Adrenal gland (tissue), 9 donors: ENCODE measurements at regions not wholly inside any gene's neighbourhood (a gene's known extent, or its start where the extent isn't known, plus 50 kb on each side); places are given as distances from the start of the nearest gene placed in this dataset.

ENCODE experiments used
- DNase-seq, 7 donors: peaks; one replicate each; pipeline ENCODE4 v3.0.0-alpha.2; 2019 to 2020
- H3K27ac ChIP-seq, 5 donors: fragments of 200-600 bp; sonication (generic) in 4 of 5; 1 replicate in 3 of 5; 2 replicates in 2 of 5; pipeline versions ENCODE4 v1.5.1 to v1.8.0; 2016 to 2020; ENCODE audit warnings: mild to moderate bottlenecking in 1 of 5
- H3K27me3 ChIP-seq: fragments of 200-600 bp; 2 replicates; pipeline ENCODE4 v1.8.0; 2021
- H3K36me3 ChIP-seq, 2 donors: fragments of 200-600 bp; replicated peaks in 1 of 2; 1 replicate in 1 of 2; 2 replicates in 1 of 2; pipeline versions ENCODE4 v1.5.1 to v1.8.0; 2018 to 2022
- H3K4me1 ChIP-seq, 2 donors: fragments of 200-600 bp; replicated peaks in 1 of 2; 1 replicate in 1 of 2; 2 replicates in 1 of 2; pipeline versions ENCODE4 v1.5.1 to v1.8.0; 2018 to 2021
- H3K4me3 ChIP-seq, 4 donors: fragments of 200-600 bp; sonication (generic) in 3 of 4; one replicate each; pipeline ENCODE4 v1.5.1; 2016 to 2018
- H3K9me3 ChIP-seq, 3 donors: fragments of 200-600 bp; sonication (generic) in 1 of 3; replicated peaks in 1 of 3; 1 replicate in 2 of 3; 2 replicates in 1 of 3; pipeline versions ENCODE4 v1.5.1 to v1.8.0; 2016 to 2021
- POLR2A ChIP-seq, 2 donors: fragments of 450-650 bp; IDR thresholded peaks; one replicate each; pipeline ENCODE4 v1.6.1; 2017; ENCODE audit warnings: antibody characterized with exemption in 2 of 2, mild to moderate bottlenecking in 2 of 2, moderate library complexity in 1 of 2
- WGBS, 4 donors: extraction: QIAGEN DNeasy Blood & Tissue Kit in 2 of 4; methylation state at CpG; one replicate each; pipeline versions ENCODE4 v1.1.5 to v1.1.7; 2013 to 2017; 5-methylcytosine and 5-hydroxymethylcytosine counted together
- intact Hi-C, 2 donors: fragments of 100-400 bp; cut with DNase I; formaldehyde crosslinking; loops; one replicate each; pipeline versions ENCODE4 v1.14.1 to v1.15.0; 2022 to 2023
- TF ChIP-seq, protein P1 (sequence below), 6 experiments: fragments of 450-650 bp in 4 of 6; fragments of 200-600 bp in 2 of 6; sonication (generic) in 1 of 6; IDR thresholded peaks; 1 replicate in 5 of 6; 2 replicates in 1 of 6; pipeline versions ENCODE4 v1.5.1 to v1.8.0; 2016 to 2021; ENCODE audit warnings: antibody characterized with exemption in 6 of 6, mild to moderate bottlenecking in 2 of 6, moderate library complexity in 1 of 6
- donor health status: healthy with polysubstance abuse.
- donor health status: Bipolar disorder and iron deficiency.
- donor health status: DM: yes; HTN: yes; CAD: no.
- donor health status: DM: no; HTN: no; CAD: no.
- donor health status: DM: no; HTN: no; CAD: no.

DNA sequence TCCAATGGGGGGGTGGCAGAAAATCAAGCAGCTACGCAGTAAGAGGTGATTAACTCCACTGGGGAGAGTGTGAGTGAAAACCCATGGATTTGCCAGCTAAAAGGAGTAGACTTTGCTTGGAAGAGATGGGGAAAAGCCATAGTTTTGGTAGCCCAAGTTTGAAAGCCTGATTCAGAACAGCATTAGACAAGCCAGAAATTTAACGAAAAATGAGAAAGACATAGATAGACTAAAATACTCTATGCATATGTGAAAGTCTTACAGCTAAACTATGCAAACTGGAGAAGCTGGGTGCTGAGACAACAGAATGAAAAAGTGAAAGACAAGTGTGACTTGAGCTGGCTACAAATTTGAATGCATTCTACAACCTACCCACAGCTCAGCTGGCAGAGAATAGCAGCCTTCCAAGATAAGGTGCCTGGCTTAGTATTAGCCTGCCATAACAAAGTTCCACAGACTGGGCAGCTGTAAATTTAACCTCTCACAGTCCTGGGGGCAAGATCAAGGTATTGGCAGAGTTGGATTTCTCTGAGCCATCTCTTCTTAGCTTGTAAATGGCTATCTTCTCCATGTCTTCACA lies 156.6 kb downstream of the CDC14C start:
- Histone ChIP-seq H3K36me3 (no peaks in the 10 kb centered on the region), H3K4me3 (no peak overlapping the region), H3K9me3 (no peaks in the 10 kb centered on the region), H3K27me3 (no peaks in the 10 kb centered on the region), H3K27ac (no peak overlapping the region), H3K4me1 (no peaks in the 10 kb centered on the region)
- TF ChIP-seq, protein P1, sequence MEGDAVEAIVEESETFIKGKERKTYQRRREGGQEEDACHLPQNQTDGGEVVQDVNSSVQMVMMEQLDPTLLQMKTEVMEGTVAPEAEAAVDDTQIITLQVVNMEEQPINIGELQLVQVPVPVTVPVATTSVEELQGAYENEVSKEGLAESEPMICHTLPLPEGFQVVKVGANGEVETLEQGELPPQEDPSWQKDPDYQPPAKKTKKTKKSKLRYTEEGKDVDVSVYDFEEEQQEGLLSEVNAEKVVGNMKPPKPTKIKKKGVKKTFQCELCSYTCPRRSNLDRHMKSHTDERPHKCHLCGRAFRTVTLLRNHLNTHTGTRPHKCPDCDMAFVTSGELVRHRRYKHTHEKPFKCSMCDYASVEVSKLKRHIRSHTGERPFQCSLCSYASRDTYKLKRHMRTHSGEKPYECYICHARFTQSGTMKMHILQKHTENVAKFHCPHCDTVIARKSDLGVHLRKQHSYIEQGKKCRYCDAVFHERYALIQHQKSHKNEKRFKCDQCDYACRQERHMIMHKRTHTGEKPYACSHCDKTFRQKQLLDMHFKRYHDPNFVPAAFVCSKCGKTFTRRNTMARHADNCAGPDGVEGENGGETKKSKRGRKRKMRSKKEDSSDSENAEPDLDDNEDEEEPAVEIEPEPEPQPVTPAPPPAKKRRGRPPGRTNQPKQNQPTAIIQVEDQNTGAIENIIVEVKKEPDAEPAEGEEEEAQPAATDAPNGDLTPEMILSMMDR (IDR thresholded peaks at IDR 0.05) = no peak
- TF ChIP-seq POLR2A (IDR thresholded peaks at IDR 0.05) = no peak
- 61 to 82% (median 66%) methylated on average over 2 of the region's 2 CpGs for WGBS, 4 donors
- no peak for DNase-seq
- intact Hi-C loops = no loop called here

DNA sequence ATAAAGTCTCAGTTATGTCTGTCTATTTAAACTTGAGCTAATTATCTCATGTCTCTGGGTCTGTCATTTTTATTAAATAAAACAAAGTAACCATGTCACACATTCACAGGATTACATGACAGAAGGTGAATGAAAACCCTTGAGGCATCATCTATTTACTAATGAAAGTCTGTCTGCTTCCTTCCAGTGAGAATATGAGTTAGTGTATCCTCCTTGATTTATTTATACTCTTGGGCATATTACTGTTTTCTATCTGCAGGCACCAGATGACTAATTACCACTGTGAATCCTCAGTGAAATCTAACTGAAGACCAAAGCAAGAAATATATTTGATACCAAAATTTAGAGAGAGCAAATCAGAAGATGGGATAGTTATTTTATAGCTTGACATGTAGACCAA lies 163.7 kb downstream of the CDC14C start:
- intact Hi-C loops = no loop called here
- TF ChIP-seq, protein P1 (IDR thresholded peaks at IDR 0.05) = no peak
- no peak for TF ChIP-seq POLR2A (IDR thresholded peaks at IDR 0.05)
- no peak for DNase-seq

DNA sequence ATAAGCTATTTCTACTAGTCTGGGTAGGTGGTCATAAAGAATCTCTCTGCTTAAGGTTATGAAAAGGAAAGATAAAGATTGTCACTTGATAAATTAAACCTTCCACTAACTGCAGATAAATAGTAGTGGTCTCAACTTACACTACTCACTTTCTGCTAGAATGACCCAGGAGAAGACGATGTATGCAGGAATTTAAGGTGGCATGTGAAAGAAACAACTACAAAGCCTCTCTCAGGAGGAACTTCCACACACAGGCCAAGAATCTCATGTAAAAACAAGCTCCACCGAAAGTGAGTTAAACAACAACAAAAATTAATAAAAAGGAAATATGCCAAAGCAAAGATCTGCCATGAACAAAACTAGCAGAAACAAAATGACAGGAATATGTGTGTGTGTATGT lies 165.4 kb downstream of the CDC14C start:
- intact Hi-C loops = no loop called here
- 35 to 51% (median 42%) methylated on average over 2 of the region's 2 CpGs for WGBS, 4 donors

More for the DNA sequence above, 163.7 kb downstream of the CDC14C start:
- Histone ChIP-seq H3K9me3 (no peaks in the 10 kb centered on the region), H3K27me3 (no peaks in the 10 kb centered on the region), H3K4me1 (no peaks in the 10 kb centered on the region), H3K4me3 (no peak overlapping the region), H3K36me3 (no peaks in the 10 kb centered on the region), H3K27ac (no peak overlapping the region)

DNA sequence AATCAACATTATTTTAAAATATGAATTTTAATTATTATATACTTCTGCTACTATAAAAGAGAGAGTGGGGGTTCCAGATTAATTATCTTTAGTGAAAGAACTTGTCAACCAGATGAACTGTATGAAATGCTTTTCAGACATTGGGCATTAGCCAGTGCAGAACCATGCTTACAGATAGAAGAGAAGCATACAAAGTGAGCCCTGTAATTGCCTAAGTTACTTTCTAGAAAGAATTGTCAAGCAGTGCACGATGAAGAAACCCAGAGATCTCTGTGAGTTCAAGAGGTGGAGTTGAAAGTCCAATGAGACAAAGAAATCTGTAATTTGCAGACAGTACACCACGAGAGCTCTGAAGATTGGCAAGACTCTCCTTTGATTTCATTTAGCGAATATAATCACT lies 166.7 kb downstream of the CDC14C start:
- Histone ChIP-seq H3K27ac (no peak overlapping the region), H3K4me3 (no peak overlapping the region), H3K9me3 (no peaks in the 10 kb centered on the region), H3K4me1 (no peaks in the 10 kb centered on the region), H3K27me3 (no peaks in the 10 kb centered on the region), H3K36me3 (no peaks in the 10 kb centered on the region)
- no peak for TF ChIP-seq POLR2A (IDR thresholded peaks at IDR 0.05)
- TF ChIP-seq, protein P1 (IDR thresholded peaks at IDR 0.05) = no peak
- intact Hi-C loops = no loop called here
- DNase-seq = no peak
- WGBS, 4 donors = 70 to 75% (median 73%) methylated on average over 3 of the region's 3 CpGs

More for the DNA sequence above, 165.4 kb downstream of the CDC14C start:
- Histone ChIP-seq H3K27me3 (no peaks in the 10 kb centered on the region), H3K4me3 (no peak overlapping the region), H3K27ac (no peak overlapping the region), H3K4me1 (no peaks in the 10 kb centered on the region), H3K9me3 (no peaks in the 10 kb centered on the region), H3K36me3 (no peaks in the 10 kb centered on the region)
- DNase-seq = no peak
- TF ChIP-seq, protein P1 (IDR thresholded peaks at IDR 0.05) = no peak
- TF ChIP-seq POLR2A (IDR thresholded peaks at IDR 0.05) = no peak
